Right renal cortex interstitium (tissue), 3 donors: ENCODE measurements at regions not wholly inside any gene's neighbourhood (a gene's known extent, or its start where the extent isn't known, plus 50 kb on each side); places are given as distances from the start of the nearest gene placed in this dataset.
"Not testable (repeated sequence)": the region's sequence is repeated elsewhere in the genome, so short reads cannot be mapped to it uniquely, and the experiment has no call there.

Experiments
- DNase-seq, 3 donors: peaks; one replicate each; pipeline ENCODE4 v3.0.0-alpha.2; 2013; ENCODE audit warnings: low read depth in 3 of 3, low spot score in 2 of 3

GRCh38 chr6:15907220-15907913 is 221.5 kb upstream of the MYLIP start:
- DNase-seq: not testable (repeated sequence)

GRCh38 chr6:15906420-15907016 is 222.4 kb upstream of the MYLIP start:
- no peak for DNase-seq

- DNase-seq: peak; percentile 51 to 61 (median 53)
These were observed 223.1 kb upstream of the MYLIP start for GRCh38 chr6:15905488-15906419.

GRCh38 chr6:15904651-15905376 is 224.1 kb upstream of the MYLIP start:
- no peak for DNase-seq

GRCh38 chr6:15901141-15902115 is 227.5 kb upstream of the MYLIP start:
- DNase-seq: no peak

- no peak for DNase-seq
These were observed 230.2 kb upstream of the MYLIP start for GRCh38 chr6:15898693-15899092.

- DNase-seq: no peak
These were observed 231.6 kb upstream of the MYLIP start for GRCh38 chr6:15897063-15897876.

- no peak for DNase-seq
These were observed 232.3 kb upstream of the DTNBP1 start for GRCh38 chr6:15894973-15895725.

GRCh38 chr6:15893556-15894253 is 230.9 kb upstream of the DTNBP1 start:
- no peak for DNase-seq

GRCh38 chr6:15892369-15892768 is 229.5 kb upstream of the DTNBP1 start:
- DNase-seq: no peak

- DNase-seq: no peak
These were observed 226.3 kb upstream of the DTNBP1 start for GRCh38 chr6:15888798-15889772.

GRCh38 chr6:15887491-15888461 is 224.9 kb upstream of the DTNBP1 start:
- DNase-seq: no peak

- DNase-seq: no peak
These were observed 222.8 kb upstream of the DTNBP1 start for GRCh38 chr6:15885624-15886023.

- DNase-seq: not testable (repeated sequence)
These were observed 220.8 kb upstream of the DTNBP1 start for GRCh38 chr6:15883593-15883992.

- no peak for DNase-seq
These were observed 220.1 kb upstream of the DTNBP1 start for GRCh38 chr6:15882915-15883314.
